Panc1 (cell line): ENCODE measurements at regions not wholly inside any gene's neighbourhood (a gene's known extent, or its start where the extent isn't known, plus 50 kb on each side); places are given as distances from the start of the nearest gene placed in this dataset.

ENCODE experiments used
- CTCF ChIP-seq: fragments of 450-650 bp; IDR thresholded peaks from 2 replicates; pipeline ENCODE4 v1.5.1; 2017; ENCODE audit warnings: mild to moderate bottlenecking
- POLR2AphosphoS5 ChIP-seq: IDR thresholded peaks from 2 replicates; pipeline ENCODE4 v1.6.1; 2012; ENCODE audit warnings: mild to moderate bottlenecking, low read depth, low read length, moderate library complexity

GRCh38 chr14:95436354-95436753 is 80.1 kb downstream of the SYNE3 start:
- TF ChIP-seq CTCF (no peak), POLR2AphosphoS5 (no peak)
